Skin epidermis (tissue), 12 donors: ENCODE measurements at regions not wholly inside any gene's neighbourhood (a gene's known extent, or its start where the extent isn't known, plus 50 kb on each side); places are given as distances from the start of the nearest gene placed in this dataset.
A peak's percentile ranks its signal among the peaks of the same experiment; 100 is the strongest.

Experiments
- H3K27ac ChIP-seq, 21 experiments: fragments of 200-600 bp; sonication (generic) in 11 of 21; one replicate each; pipeline ENCODE4 v1.5.0; 2020; ENCODE audit warnings: mild to moderate bottlenecking in 3 of 21, inconsistent platforms in 2 of 21, moderate library complexity in 2 of 21
- H3K4me3 ChIP-seq, 7 experiments: fragments of 200-600 bp; sonication (generic) in 2 of 7; one replicate each; pipeline ENCODE4 v1.5.0; 2020; ENCODE audit warnings: inconsistent platforms in 2 of 7, mild to moderate bottlenecking in 2 of 7, moderate library complexity in 1 of 7

DNA sequence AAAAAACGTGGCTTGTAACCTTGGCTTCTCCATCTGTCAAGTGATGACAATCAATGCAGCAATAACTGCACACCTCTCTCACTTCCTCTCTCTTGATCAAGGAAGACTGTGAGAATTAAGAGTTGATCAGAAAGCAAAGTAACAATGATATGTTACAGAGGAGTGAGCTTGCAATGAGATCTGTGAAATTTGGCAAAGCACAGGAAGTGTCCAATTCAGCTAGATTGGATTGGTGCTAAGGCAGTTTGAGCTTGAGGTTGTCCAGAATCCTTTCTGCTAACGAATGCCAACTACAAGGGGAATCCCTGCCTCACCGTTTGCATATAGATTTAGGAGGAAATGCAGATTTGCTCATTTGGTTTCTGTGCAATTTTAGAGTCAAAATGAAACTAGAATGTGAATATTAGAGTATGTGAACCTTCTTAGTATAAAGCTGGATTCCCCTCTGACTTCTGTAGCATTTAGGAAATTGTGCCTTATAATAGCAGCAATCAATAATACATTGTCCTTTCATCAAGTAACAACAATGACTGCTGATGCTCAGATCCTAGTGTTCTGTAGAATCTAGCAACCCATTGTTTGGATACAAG lies 346.4 kb downstream of the PTTG2 start:
- Histone ChIP-seq H3K4me3 (no peak overlapping the region), H3K27ac (peak overlapping the region in 1 of 21 experiments; percentile 39)

DNA sequence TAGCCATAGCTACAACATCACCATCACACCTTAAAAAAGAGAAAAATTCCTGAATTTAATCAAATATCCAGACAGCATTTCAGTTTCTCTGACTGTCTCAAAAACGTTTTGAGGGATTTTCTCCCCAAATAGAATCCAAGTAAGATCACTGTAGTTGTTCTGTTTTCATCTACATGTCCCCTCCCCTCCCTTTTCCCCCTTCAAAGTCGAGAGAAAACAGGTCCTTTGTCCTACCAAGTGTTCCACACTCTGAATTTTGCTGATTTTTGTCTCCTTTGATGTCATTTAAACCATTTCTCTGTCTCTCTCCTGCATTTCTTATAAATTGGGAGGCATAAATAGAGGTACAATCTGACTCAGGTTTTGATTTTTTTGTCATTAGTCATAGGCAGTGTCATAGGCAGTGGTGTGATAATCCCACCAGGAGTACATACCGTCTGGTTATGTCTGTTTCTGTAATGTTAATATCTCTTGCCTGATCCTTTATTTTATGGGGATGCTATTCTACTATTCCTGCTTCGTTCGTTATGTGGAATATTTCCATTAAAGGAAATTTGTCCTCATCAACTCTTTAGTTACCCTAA lies 348.6 kb downstream of the PTTG2 start:
- no peak overlapping the region for H3K4me3 ChIP-seq
- no peak overlapping the region for H3K27ac ChIP-seq

DNA sequence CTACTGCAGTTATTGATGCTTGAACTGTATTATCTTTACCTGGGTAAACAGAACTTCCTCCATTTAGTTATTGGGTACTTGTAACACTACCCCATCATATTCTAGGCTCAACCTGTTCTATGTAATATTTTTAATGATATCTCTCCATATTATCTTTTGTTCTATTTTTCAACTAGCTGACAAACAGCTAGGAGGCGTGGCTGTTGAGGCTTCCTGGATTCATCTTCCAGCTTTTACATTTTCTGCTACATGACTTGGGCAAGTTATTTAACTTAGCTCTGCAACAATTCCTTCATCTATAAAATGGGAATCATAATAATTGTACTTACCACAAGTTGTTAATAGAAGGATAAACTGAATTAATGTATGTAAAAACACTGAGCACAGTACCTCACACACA lies 349.3 kb downstream of the PTTG2 start:
- Histone ChIP-seq H3K27ac (no peak overlapping the region), H3K4me3 (no peak overlapping the region)

DNA sequence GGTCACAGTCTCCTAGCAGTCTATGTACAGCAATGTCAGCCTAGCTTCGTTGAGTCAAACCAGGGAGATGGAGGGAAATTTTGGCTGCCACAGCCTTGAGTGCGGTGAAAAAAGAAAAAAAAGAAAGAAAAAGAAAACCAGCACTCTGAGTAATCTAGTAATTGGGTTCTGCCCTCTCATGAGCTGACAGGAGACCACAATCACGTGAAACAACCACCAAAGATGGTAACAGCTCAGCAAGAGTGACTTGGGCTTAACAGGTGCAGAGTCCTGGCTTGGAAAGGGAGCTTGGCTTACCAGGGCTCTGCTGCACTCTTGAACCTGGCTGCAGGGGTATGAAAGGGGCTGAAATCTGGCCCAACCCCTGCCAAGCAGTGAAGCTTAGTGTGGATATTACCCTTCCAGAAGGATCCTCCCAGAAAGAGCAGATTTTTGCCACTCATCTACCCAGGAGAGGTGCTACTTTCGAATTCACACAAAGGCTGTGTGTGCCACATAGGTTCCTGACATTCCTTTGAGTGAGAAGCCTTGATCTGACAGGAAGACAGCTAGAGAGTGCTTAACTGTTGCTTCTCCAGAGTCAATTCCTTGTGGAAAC lies 350.3 kb downstream of the PTTG2 start:
- Histone ChIP-seq H3K4me3 (no peak overlapping the region), H3K27ac (peak overlapping the region in 1 of 21 experiments; percentile 59)

DNA sequence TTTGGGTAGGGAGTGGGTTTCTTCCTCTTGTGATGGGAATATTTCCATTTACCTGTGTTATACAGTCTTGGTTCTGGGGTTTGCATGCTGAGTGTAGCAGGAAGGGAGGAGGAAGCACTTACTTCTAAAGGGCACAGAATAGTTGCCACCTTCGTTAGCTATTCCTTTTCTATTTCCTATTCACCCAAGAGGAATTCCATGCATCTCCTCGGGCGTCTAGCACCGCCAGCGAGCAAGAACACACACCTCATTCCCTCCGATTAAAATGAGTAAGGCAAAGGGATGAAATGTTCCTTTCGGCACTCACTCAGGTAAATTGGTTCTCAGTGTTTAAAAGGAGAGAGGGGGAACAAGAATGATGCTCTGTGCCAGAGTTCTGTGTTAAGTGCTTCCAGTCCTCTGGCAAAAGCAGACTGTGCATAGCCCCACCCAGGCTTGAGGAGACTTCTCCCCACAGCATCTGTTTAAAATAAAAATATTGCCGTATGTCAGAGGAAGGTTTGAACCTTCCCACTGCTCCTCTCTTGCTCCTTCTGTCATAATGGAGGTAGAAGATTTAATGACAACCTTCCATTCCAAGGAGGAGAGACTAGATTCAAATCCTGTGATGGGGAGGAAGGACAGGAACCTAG lies 351.4 kb downstream of the PTTG2 start:
- H3K27ac ChIP-seq, result peak overlapping the region in 1 of 21 experiments; percentile 1

DNA sequence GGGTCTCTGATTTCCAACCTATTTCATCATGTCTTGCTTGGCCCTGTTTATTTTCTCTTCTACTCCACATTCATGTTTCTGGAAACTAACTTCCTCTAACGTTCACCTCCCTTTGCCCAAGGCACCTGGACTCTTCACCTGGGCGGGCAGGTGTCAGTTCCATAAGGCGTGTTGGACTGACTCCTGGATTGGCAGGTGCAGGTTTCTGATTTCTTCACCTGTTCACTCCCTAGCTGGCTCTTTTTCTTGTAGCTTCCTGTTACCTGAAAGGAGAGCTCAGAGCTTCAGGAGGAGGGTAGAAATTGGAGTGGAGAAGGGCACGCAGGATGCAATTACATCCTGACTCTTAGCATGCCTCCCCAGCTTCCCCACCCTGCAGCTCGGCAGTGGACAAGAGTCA lies 350.8 kb upstream of the KLF3 start:
- Histone ChIP-seq H3K27ac (peak overlapping the region in 12 of 21 experiments; percentile 3 to 82 (median 51)), H3K4me3 (no peak overlapping the region)

More for the DNA sequence above, 351.4 kb downstream of the PTTG2 start:
- no peak overlapping the region for H3K4me3 ChIP-seq

DNA sequence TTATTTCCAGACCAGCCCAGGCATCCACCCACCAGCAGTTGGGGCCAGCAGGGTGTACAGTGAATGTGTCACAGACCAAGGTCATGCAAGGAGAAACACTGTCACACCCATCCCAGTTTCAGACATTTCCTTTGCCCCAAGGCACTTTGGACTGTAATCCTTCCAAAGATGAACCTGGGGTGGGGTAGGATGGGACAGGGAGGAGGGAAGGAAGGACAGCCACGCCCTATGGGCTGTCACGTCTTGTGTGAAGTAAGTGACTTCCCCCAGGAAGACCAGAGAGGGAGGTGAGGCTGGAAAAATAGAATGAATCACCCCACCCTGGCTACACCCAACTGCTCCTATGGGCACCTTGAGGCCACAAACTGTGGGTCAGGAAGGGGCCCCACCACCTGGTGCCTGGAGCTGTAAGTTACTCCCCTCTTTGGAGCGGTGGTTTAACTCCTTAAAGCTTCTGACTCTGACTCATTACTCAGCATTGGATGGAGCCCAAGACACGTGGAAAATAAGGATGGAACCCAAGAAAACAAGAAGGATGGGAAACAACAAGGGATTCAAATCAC lies 349.9 kb upstream of the KLF3 start:
- Histone ChIP-seq H3K27ac (peak overlapping the region in 17 of 21 experiments; percentile 4 to 82 (median 44)), H3K4me3 (no peak overlapping the region)

DNA sequence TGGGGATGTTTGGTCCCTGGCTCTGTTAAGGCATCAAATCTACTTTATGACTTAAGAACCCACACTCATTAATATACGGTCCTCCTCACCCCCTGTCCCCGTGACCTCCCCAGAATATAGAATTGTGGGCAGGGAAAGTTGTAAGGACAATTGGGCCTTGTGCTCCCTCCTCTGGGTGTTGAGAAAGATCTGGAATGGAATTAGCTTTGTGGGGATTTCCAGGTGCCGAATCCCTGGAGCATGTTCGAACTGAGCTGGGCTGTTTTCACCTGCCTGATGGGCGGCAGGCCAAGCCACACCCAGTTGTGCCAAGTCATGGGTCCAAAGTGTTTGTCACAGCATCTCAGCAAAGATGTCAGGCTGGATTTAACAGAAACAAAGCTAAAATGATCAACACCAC lies 349.3 kb upstream of the KLF3 start:
- Histone ChIP-seq H3K27ac (peak overlapping the region in 16 of 21 experiments; percentile 4 to 82 (median 44)), H3K4me3 (no peak overlapping the region)

DNA sequence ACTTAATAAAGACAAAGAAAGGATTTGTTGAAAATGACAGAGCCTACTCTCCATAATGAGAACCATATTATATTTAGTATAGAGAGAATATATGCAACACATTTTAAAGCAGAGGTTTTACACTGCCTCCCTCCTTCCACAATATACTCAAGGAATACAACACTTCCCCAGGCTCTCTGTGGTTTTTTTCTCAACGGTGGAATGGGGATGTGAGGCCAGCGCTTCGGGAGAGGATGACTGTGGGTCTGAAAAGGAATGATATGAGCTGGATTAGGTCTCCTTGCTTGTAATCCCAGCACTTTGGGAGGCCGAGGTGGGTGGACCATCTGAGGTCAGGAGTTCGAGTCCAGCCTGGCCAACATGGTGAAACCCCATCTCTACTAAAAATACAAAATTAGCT lies 348.7 kb upstream of the KLF3 start:
- H3K4me3 ChIP-seq, result no peak overlapping the region

DNA sequence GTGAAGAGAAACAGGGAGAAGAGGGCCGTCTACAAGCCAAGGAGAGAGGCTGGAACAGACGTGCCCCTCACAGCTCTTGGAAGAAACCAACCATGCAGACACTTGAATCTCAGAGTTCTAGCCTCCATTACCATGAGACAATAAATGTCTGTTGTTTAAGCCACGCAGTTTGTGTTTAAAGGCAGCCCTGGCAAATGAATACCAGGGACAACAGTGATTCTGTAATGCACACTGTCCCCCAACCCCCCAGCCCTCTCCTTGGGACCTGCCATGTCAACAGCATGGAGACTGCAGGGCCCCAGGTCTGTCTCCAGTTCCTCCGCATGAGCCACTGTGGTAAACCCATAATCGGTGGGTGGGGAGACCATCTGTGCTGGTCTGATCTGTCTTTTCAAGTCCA lies 348.0 kb upstream of the KLF3 start:
- Histone ChIP-seq H3K27ac (no peak overlapping the region), H3K4me3 (no peak overlapping the region)

More for the DNA sequence above, 348.7 kb upstream of the KLF3 start:
- H3K27ac ChIP-seq, result peak overlapping the region in 1 of 21 experiments; percentile 82

DNA sequence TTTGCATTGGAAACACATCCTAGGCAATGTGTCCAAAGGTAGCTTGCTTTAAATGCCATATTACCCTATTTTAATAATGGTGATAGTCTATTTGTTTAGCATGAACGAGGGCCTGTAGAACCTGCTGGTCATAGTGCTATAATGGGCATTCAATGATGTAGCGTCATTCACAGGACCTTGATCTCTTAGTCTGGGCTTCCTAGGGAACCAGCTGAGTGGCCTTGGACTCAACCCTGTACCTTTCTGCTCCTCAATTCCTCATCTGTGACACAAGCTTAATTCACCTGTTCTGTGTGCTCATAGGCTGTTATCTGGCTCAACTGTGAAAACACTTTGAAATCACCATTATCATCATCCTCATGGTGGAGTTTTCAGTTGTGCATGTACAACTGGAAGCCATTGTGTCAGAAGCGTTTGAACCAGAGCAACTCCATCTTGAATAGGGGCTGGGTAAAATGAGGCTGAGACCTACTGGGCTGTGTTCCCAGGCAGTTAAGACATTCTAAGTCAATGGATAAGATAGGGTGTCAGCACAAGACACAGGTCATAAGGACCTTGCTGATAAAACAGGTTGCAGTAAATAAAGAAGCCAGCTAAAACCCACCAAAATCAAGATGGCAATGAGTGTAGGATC lies 346.8 kb upstream of the KLF3 start:
- peak overlapping the region in 2 of 21 experiments; percentile 6 to 88 for H3K27ac ChIP-seq
- H3K4me3 ChIP-seq, result no peak overlapping the region

DNA sequence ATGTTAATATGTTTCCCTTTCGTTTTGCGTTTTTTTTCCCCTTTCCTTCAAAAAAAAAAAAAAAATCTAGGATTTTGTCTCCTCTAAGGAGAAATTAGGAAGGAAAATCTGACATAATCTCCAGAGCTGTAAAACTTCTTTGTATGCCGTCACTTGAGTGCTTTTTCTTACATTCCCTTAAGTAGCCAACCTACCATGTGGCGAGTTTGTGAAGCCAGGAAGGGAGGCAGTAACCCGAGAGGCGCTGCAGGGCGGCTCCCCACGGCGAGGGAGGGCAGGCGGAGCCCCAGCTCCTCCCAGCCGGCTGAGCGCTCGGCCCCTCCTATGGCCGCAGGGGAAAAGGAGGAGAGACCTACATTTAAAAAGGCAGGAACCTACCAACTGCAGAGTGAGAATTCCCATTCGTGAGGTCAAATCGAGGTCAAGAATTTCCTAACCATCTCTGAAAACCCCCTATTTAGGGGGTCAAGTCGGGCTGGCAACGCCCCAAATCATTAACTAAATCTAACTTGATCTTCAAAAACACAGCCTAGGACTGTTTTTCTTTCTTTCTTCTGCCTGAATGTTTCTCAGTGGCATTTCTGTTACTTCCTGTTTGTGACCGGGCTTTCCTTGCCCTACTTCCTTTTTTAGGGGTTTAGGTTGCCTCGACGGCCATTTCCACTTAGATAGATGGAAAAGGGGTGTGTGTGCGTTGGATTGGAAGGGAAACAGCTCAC lies 345.1 kb upstream of the KLF3 start:
- Histone ChIP-seq H3K27ac (peak overlapping the region in 20 of 21 experiments; percentile 20 to 92 (median 80)), H3K4me3 (peak overlapping the region in 6 of 7 experiments; percentile 2 to 20 (median 10))

DNA sequence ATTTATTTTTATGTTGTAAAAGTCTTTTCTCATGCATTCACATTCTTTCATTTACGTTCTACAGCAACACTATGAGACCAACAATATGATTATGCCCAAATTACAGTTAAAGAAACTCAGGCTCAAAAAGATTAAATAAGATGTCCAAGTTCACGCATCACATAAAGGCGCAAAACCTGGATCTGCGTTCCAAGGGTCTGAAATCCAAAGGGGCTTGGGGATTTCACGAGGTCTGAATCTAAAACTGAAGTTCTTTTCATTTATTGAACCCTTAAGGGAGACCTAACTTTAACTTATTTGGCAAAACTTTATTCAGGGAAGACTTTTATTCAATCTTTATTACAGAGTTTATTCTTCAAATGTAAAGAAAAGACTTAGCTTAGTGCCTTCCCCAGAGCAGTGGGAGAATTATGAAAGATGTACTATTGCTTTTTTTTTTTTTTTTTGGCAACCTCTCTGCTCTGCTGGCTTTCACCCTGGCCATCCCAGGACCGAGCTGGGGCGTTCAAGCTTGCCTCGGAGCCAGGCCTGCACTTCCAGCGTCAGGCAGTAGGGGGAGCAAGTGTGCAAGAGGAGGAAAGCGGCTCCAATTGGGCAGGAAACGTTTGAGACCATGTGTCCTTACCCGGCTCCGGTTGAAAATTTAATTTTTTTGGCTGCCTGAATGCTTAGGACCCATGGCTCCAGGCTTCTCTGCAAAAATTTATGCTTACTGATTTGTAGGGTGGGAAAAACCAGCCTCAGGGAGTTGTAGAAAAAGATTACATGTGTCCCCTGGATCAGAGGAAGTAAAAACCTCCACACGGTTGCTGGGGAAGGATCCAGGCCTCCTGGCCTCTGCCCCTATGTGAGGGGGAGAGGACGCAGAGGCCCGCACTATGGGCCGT lies 344.3 kb upstream of the KLF3 start:
- H3K27ac ChIP-seq, result peak overlapping the region in 20 of 21 experiments; percentile 38 to 92 (median 80)
- H3K4me3 ChIP-seq, result peak overlapping the region in 5 of 7 experiments; percentile 2 to 20 (median 12)

DNA sequence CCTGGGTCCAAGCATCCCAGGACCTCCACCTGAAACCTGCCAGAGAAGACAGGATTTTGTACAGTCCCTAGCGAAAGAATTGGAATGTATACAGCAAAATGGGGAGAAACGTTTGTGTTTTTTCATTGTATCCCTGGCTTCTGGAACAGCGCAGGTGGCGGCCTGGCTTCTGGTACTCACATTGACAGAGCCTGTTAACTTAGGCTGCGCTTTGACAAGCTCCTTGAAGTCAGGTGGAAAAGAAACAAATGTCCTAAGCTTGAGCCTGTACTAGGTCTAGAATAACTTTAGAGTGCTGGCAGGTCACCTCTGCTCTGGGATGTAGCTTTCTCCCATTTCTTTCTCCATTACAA lies 343.7 kb upstream of the KLF3 start:
- H3K27ac ChIP-seq, result peak overlapping the region in 19 of 21 experiments; percentile 1 to 92 (median 69)

DNA sequence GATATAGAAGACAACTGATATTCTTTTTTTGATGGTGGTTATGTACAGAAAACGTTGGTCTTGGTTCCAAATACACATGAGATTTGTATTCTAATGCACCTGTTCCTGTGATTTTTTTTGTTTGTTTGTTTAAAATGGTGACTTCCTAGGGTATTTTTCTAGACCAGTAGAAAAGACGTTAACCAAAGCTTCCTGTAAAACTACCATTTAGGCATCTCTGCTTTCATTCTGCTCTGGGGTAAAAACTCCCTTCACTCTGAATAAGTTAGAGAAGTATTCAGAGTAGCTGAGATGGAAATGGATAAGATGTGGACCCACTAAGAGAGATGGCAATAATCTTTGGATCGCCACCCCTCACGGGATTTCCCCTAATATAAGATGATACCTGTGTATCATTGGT lies 343.2 kb upstream of the KLF3 start:
- no peak overlapping the region for H3K4me3 ChIP-seq
- peak overlapping the region in 6 of 21 experiments; percentile 1 to 92 (median 74) for H3K27ac ChIP-seq

More for the DNA sequence above, 343.7 kb upstream of the KLF3 start:
- H3K4me3 ChIP-seq, result no peak overlapping the region

DNA sequence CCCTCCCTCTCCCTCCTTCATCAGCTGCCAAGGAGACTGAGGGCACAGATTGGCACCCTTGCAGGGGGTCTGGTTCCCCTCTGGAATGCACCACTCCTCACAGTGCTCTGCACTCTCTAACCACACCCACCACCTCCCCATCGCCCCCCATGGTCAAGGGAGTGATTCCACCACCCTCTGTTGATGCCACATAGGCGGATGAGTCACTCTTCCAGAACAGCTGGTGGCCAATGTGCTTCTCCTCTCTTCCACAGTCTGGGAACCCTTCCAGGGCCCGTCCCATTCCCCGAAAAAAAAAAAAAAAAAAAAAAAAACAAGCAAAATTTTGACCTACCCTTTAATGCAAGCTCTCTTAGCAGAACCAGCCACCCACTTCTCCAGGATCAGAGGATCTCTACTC lies 341.3 kb upstream of the KLF3 start:
- peak overlapping the region in 5 of 21 experiments; percentile 11 to 63 (median 46) for H3K27ac ChIP-seq
- no peak overlapping the region for H3K4me3 ChIP-seq

DNA sequence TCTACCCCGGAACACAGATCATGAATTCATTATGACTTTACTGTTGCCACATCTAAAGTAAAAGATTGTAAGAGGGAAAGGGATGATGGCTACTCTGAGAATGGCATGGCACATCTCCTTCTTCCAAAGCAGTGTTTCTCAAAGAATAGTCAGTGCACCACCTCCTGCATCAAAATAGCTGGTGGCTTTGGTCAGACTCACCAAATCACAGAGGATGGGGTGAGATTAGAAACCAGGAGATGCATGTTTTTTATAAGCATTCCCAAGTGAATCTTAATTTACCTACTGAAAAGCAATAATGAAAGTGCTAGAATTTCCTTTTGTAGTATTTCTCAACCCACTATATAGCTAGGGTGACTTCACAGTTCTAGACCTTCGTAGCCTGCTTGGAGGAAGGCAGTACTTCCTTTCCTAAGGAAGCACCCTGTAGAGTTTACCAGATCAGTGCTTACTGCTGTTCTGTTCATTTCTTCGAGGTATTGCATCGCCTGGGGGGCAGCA lies 340.8 kb upstream of the KLF3 start:
- H3K4me3 ChIP-seq, result no peak overlapping the region
- H3K27ac ChIP-seq, result peak overlapping the region in 7 of 21 experiments; percentile 7 to 63 (median 36)
